ENCODE measurements at regions not wholly inside any gene's neighbourhood (a gene's known extent, or its start where the extent isn't known, plus 50 kb on each side); places are given as distances from the start of the nearest gene placed in this dataset.

DNA sequence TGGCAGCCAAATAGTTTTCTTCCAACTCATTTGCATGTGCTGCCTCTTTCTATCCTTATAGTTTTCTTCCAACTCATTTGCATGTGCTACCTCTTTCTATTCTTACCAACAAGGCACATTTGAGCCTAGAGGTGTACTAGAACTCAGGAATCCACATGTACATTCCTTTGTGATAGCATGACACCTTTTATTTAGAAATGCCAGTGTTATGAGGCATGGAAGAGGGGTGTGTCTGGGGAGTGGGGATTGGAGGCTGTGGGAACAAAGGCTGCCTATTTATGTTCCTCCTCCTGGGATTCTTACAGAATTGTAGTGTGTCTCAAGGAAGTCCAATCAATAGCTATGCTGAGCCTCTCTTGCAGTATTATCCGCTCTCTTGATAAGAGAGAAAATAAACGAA, 966.7 kb downstream of the PCDH17 start:
- TF ChIP-seq CTCF (IDR thresholded peaks at IDR 0.05) (no peak), POLR2A (IDR thresholded peaks at IDR 0.05) (no peak)
